Astrocyte (in vitro differentiated cells and primary cell): ENCODE measurements at regions not wholly inside any gene's neighbourhood (a gene's known extent, or its start where the extent isn't known, plus 50 kb on each side); places are given as distances from the start of the nearest gene placed in this dataset.
"Not testable (repeated sequence)": the region's sequence is repeated elsewhere in the genome, so short reads cannot be mapped to it uniquely, and the experiment has no call there.

Experiments used
- EZH2 ChIP-seq: IDR thresholded peaks from 2 replicates; pipeline ENCODE4 v1.6.1; 2012; ENCODE audit warnings: mild to moderate bottlenecking, low read length, inconsistent platforms; ENCODE audit not compliant: insufficient read depth
- TF ChIP-seq, protein P1 (sequence below): IDR thresholded peaks from 2 replicates; pipeline ENCODE4 v1.5.1; 2011; ENCODE audit warnings: low read depth, mild to moderate bottlenecking, inconsistent platforms, low read length, moderate library complexity; ENCODE audit not compliant: insufficient read depth

DNA sequence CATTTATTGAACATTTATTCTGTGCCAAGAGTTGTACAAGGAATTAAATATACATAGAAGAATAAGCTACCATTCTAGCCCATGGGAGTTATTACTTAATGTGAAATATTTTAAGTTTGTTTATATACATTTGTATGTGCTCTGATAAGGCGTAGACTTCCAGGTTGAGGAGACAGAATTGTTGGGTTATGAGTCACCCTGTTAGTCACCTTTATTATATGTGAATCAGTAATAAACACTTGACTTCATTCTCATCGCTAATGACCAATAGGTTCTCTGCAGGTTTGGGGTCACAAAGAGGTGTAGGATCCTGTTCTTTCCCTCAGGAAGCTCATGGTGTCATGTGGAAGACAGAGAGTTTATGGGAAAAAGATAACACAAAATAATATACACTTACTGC is 116.9 kb downstream of the SRGAP2 start:
- TF ChIP-seq, protein P1, sequence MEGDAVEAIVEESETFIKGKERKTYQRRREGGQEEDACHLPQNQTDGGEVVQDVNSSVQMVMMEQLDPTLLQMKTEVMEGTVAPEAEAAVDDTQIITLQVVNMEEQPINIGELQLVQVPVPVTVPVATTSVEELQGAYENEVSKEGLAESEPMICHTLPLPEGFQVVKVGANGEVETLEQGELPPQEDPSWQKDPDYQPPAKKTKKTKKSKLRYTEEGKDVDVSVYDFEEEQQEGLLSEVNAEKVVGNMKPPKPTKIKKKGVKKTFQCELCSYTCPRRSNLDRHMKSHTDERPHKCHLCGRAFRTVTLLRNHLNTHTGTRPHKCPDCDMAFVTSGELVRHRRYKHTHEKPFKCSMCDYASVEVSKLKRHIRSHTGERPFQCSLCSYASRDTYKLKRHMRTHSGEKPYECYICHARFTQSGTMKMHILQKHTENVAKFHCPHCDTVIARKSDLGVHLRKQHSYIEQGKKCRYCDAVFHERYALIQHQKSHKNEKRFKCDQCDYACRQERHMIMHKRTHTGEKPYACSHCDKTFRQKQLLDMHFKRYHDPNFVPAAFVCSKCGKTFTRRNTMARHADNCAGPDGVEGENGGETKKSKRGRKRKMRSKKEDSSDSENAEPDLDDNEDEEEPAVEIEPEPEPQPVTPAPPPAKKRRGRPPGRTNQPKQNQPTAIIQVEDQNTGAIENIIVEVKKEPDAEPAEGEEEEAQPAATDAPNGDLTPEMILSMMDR: not testable (repeated sequence)
- TF ChIP-seq EZH2: not testable (repeated sequence)
